Neuronal stem cell (in vitro differentiated cells): ENCODE measurements at regions not wholly inside any gene's neighbourhood (a gene's known extent, or its start where the extent isn't known, plus 50 kb on each side); places are given as distances from the start of the nearest gene placed in this dataset.

Source experiments
- DNase-seq: peaks from one replicate; pipeline ENCODE4 v3.0.0-alpha.2; 2013; ENCODE audit warnings: low spot score
- H2AFZ ChIP-seq: one replicate; pipeline ENCODE4 v1.6.1; 2013; ENCODE audit warnings: mild to moderate bottlenecking, low read length, inconsistent platforms
- H2AK5ac ChIP-seq: 2 replicates; pipeline ENCODE4 v1.6.1; 2013; ENCODE audit warnings: low read depth, mild to moderate bottlenecking, inconsistent platforms, low read length, moderate library complexity, mixed read lengths
- H2BK120ac ChIP-seq: 2 replicates; pipeline ENCODE4 v1.6.1; 2013; ENCODE audit warnings: low read depth, mild to moderate bottlenecking, inconsistent platforms, low read length, moderate library complexity, mixed read lengths
- H2BK12ac ChIP-seq: one replicate; pipeline ENCODE4 v1.6.1; 2013; ENCODE audit warnings: low read length, inconsistent platforms
- H2BK15ac ChIP-seq: 2 replicates; pipeline ENCODE4 v1.6.1; 2013; ENCODE audit warnings: mild to moderate bottlenecking, low read length, inconsistent platforms, mixed read lengths
- H2BK5ac ChIP-seq: one replicate; pipeline ENCODE4 v1.6.1; 2013; ENCODE audit warnings: inconsistent platforms, mild to moderate bottlenecking, low read length, moderate library complexity
- H3K14ac ChIP-seq: one replicate; pipeline ENCODE4 v1.6.1; 2013; ENCODE audit warnings: low read length, inconsistent platforms
- H3K18ac ChIP-seq: 2 replicates; pipeline ENCODE4 v1.6.1; 2013; ENCODE audit warnings: low read length, inconsistent platforms
- H3K23ac ChIP-seq: 2 replicates; pipeline ENCODE4 v1.6.1; 2013; ENCODE audit warnings: low read depth, mild to moderate bottlenecking, mixed read lengths, low read length, inconsistent platforms; ENCODE audit not compliant: poor library complexity
- H3K27ac ChIP-seq: replicated peaks from 3 replicates; pipeline ENCODE4 v1.5.1; 2013; ENCODE audit warnings: low read length, inconsistent platforms
- H3K27me3 ChIP-seq, 3 experiments: 2 replicates each; pipeline ENCODE4 v1.6.1; 2013; ENCODE audit warnings: low read length in 3 of 3, mild to moderate bottlenecking in 2 of 3, inconsistent platforms in 1 of 3, low read depth in 1 of 3, mixed read lengths in 1 of 3, moderate library complexity in 1 of 3; ENCODE audit not compliant: control insufficient read depth in 3 of 3, insufficient read depth in 3 of 3
- H3K36me3 ChIP-seq, 2 donors: replicated peaks in 1 of 2; 2 replicates each; pipeline ENCODE4 v1.6.1; 2013; ENCODE audit warnings: low read length in 2 of 2; ENCODE audit not compliant: control insufficient read depth in 2 of 2, insufficient read depth in 2 of 2
- H3K4ac ChIP-seq: 2 replicates; pipeline ENCODE4 v1.6.1; 2013; ENCODE audit warnings: inconsistent platforms, mild to moderate bottlenecking, low read length, moderate library complexity
- H3K4me1 ChIP-seq, 2 donors: 1 replicate in 1 of 2; 2 replicates in 1 of 2; pipeline ENCODE4 v1.6.1; 2013; ENCODE audit warnings: low read length in 2 of 2, low read depth in 1 of 2; ENCODE audit not compliant: control insufficient read depth in 2 of 2, insufficient read depth in 1 of 2
- H3K4me2 ChIP-seq: one replicate; pipeline ENCODE4 v1.6.1; 2013; ENCODE audit warnings: mild to moderate bottlenecking, low read length, inconsistent platforms; ENCODE audit not compliant: insufficient read depth, poor library complexity, severe bottlenecking
- H3K4me3 ChIP-seq, 2 donors: 2 replicates each; pipeline ENCODE4 v1.5.1; 2013; ENCODE audit warnings: low read length in 2 of 2, mild to moderate bottlenecking in 2 of 2, inconsistent platforms in 1 of 2, moderate library complexity in 1 of 2
- H3K79me1 ChIP-seq: one replicate; pipeline ENCODE4 v1.6.1; 2013; ENCODE audit warnings: low read depth, mild to moderate bottlenecking, inconsistent platforms, low read length, moderate library complexity
- H3K9ac ChIP-seq: one replicate; pipeline ENCODE4 v1.6.1; 2013; ENCODE audit warnings: mild to moderate bottlenecking, low read depth, low read length, inconsistent platforms; ENCODE audit not compliant: poor library complexity
- H3K9me3 ChIP-seq, 2 donors: replicated peaks in 1 of 2; 2 replicates each; pipeline versions ENCODE3 to v1.6.1; 2013; ENCODE audit warnings: low read length in 2 of 2, mild to moderate bottlenecking in 2 of 2, inconsistent platforms in 1 of 2, low read depth in 1 of 2, mixed read lengths in 1 of 2, moderate library complexity in 1 of 2; ENCODE audit not compliant: control insufficient read depth in 2 of 2, insufficient read depth in 1 of 2
- H4K8ac ChIP-seq: one replicate; pipeline ENCODE4 v1.6.1; 2013; ENCODE audit warnings: low read depth, mild to moderate bottlenecking, inconsistent platforms, low read length, moderate library complexity
- H4K91ac ChIP-seq: one replicate; pipeline ENCODE4 v1.6.1; 2013; ENCODE audit warnings: low read length, low read depth, mild to moderate bottlenecking, inconsistent platforms; ENCODE audit not compliant: poor library complexity
- WGBS, 2 donors: extraction: QIAGEN DNeasy Blood & Tissue Kit; methylation state at CpG; one replicate each; pipeline ENCODE4 v1.1.7; 2013; ENCODE audit warnings: missing lambda C conversion rate in 2 of 2, mixed read lengths in 1 of 2; ENCODE audit not compliant: insufficient read length in 2 of 2, insufficient replicate concordance in 1 of 2; ENCODE audit errors: extremely low coverage in 2 of 2; 5-methylcytosine and 5-hydroxymethylcytosine counted together

DNA sequence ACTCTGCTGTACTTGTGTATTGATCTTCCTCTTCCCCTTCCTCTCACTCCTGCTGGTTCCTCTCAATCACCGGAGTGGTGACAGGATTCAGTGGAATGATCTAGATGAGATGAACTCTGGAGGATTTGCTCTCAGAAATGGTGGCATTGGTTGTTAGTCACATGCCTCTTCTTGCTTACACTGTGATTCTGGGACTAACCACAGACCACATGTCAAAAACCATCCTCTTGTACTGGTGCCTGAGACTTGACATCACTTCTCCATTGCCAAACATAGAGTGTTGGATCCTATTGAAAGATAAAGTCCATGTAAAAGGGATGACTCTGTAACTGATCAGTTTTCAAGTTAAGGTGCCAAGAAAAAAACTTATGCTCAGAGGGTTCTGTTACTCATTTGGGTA is 506.5 kb downstream of the DMAC1 start:
- Histone ChIP-seq H2BK120ac (no peak overlapping the region), H2AFZ (no peak overlapping the region), H2BK12ac (no peak overlapping the region), H3K4ac (no peak overlapping the region), H4K91ac (no peak overlapping the region), H3K27me3 (no peaks in the 10 kb centered on the region), H3K4me2 (no peak overlapping the region), H2BK15ac (no peak overlapping the region), H2AK5ac (no peak overlapping the region), H3K9ac (no peak overlapping the region), H3K4me1 (peaks cover 0 to under 1% of the 10 kb centered on the region in 2 donors), H3K36me3 (no peaks in the 10 kb centered on the region), H3K14ac (no peak overlapping the region), H3K18ac (no peak overlapping the region), H2BK5ac (no peak overlapping the region), H3K9me3 (no peaks in the 10 kb centered on the region), H3K79me1 (no peaks in the 10 kb centered on the region), H3K27ac (no peak overlapping the region), H3K23ac (no peak overlapping the region), H3K4me3 (no peak overlapping the region), H4K8ac (no peak overlapping the region)
- no peak for DNase-seq
- WGBS, 2 donors = no CpG with 5 or more reads among the region's 1 CpG

DNA sequence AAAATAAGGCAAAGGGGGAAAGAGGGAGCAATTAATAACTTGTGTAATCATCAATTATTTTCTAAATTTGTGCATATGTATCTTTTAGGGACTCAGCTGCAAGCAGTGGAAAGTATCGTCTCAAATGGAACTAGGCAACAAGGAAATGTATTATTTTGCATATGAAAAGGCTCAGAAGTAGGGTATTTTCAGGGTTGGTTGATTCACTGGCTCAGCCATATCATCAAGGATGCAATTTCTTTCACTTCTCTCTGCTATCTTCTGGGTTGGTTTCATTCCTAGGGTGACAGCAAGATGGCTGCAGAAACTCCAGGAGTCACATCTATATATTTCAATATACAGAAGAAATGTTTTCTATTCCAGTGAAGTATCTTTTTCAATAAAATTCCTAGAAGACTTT is 509.8 kb downstream of the DMAC1 start:
- Histone ChIP-seq H4K91ac (no peak overlapping the region), H3K27me3 (no peaks in the 10 kb centered on the region), H3K36me3 (no peaks in the 10 kb centered on the region), H2AK5ac (no peak overlapping the region), H3K9me3 (no peaks in the 10 kb centered on the region), H3K18ac (no peak overlapping the region), H3K9ac (no peak overlapping the region), H3K4me2 (no peak overlapping the region), H3K79me1 (no peaks in the 10 kb centered on the region), H4K8ac (no peak overlapping the region), H2BK120ac (no peak overlapping the region), H3K4me1 (peaks cover 0 to 4% of the 10 kb centered on the region in 2 donors), H3K27ac (no peak overlapping the region), H3K14ac (no peak overlapping the region), H3K4ac (no peak overlapping the region), H2BK15ac (no peak overlapping the region), H2BK5ac (no peak overlapping the region), H3K4me3 (no peak overlapping the region), H3K23ac (no peak overlapping the region), H2BK12ac (no peak overlapping the region), H2AFZ (no peak overlapping the region)
- WGBS, 2 donors = no CpG with 5 or more reads among the region's 1 CpG
- no peak for DNase-seq

DNA sequence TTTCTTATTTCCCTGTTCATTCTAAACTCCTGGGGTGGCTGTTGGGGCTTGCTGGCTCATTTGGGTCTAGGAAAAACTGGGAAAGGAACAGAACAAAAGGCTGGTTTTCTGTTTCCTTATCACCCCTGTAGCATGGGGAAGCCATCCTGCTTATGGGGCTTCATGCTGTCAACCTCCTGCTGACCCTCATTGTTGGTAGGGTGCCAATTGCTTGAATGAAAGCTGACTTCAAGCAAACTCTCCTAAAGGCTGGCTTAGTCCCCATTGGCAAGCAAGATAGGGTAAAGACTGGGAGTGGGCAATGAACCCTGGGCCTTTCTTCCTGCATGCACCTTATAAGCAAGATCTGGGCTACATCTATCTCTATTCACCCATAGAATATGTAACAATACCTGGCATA is 511.6 kb downstream of the DMAC1 start:
- DNase-seq = no peak

DNA sequence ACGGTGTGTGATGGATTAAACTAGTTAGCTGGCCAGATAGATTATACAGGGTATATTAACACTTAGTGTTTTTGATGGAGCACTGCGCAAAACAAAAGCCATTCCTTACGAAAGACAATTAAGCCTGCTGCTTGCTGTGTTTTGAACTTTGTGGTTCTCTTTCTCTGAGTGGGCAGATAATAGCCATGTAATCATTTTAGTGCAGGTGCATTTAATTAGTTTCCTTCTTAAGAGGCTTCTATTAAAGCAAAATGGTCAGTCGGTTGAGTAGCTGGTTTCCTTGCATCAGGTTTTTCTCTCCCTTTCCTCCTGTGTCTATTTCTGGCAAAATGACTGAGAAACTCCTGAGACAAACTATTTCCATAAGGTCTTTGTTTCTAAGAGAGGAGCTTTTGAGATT is 512.5 kb downstream of the DMAC1 start:
- Histone ChIP-seq H4K91ac (no peak overlapping the region), H3K9ac (no peak overlapping the region), H3K4me3 (no peak overlapping the region), H4K8ac (no peak overlapping the region), H2BK15ac (no peak overlapping the region), H2BK120ac (no peak overlapping the region), H3K4ac (no peak overlapping the region), H2BK5ac (no peak overlapping the region), H3K27me3 (no peaks in the 10 kb centered on the region), H3K4me2 (no peak overlapping the region), H3K27ac (no peak overlapping the region), H3K79me1 (no peaks in the 10 kb centered on the region), H3K4me1 (peaks cover 0 to 4% of the 10 kb centered on the region in 2 donors), H2AK5ac (no peak overlapping the region), H3K23ac (no peak overlapping the region), H2BK12ac (no peak overlapping the region), H2AFZ (no peak overlapping the region), H3K18ac (no peak overlapping the region), H3K14ac (no peak overlapping the region), H3K9me3 (no peaks in the 10 kb centered on the region), H3K36me3 (no peaks in the 10 kb centered on the region)
- no CpG with 5 or more reads among the region's 4 CpGs for WGBS, 2 donors
- no peak for DNase-seq

More for the DNA sequence above, 511.6 kb downstream of the DMAC1 start:
- H3K4me1 ChIP-seq = peaks cover 0 to 4% of the 10 kb centered on the region in 2 donors
- no peak overlapping the region for H4K91ac ChIP-seq
- no peaks in the 10 kb centered on the region for H3K27me3 ChIP-seq
- H3K14ac ChIP-seq = no peak overlapping the region
- H2AFZ ChIP-seq = no peak overlapping the region
- peak overlapping the region; percentile 9 for H2AK5ac ChIP-seq
- H4K8ac ChIP-seq = no peak overlapping the region
- H3K4me2 ChIP-seq = no peak overlapping the region
- no peak overlapping the region for H2BK5ac ChIP-seq
- no peak overlapping the region for H3K18ac ChIP-seq
- no peak overlapping the region for H2BK15ac ChIP-seq
- H3K9me3 ChIP-seq = no peaks in the 10 kb centered on the region
- no peak overlapping the region for H3K4ac ChIP-seq
- H2BK12ac ChIP-seq = no peak overlapping the region
- H3K36me3 ChIP-seq = no peaks in the 10 kb centered on the region
- no peak overlapping the region for H3K27ac ChIP-seq
- H3K23ac ChIP-seq = no peak overlapping the region
- no peak overlapping the region for H3K4me3 ChIP-seq
- H3K9ac ChIP-seq = no peak overlapping the region
- H2BK120ac ChIP-seq = no peak overlapping the region
- no peaks in the 10 kb centered on the region for H3K79me1 ChIP-seq
